Stimulated activated naive B cell treated with anti-CD40 and anti-IgM and Interleukin-4, amounts not matched to agents 10 μg/mL and 1 μg/mL and 100 μg/mL, for 72 hours (primary cell): ENCODE measurements at regions not wholly inside any gene's neighbourhood (a gene's known extent, or its start where the extent isn't known, plus 50 kb on each side); places are given as distances from the start of the nearest gene placed in this dataset.
A peak's percentile ranks its signal among the peaks of the same experiment; 100 is the strongest.

Experiments
- ATAC-seq, 2 donors: fragments of 150-1000 bp; cut with Tn5 transposase; replicated peaks; 2 replicates each; pipeline ENCODE4 v1.10.0; 2021; ENCODE audit warnings: moderate library complexity in 1 of 2
- DNase-seq: peaks from one replicate; pipeline ENCODE4 v3.0.0; 2021
- H3K27ac Mint-ChIP-seq: one replicate; pipeline ENCODE4 v1.8.0; 2022; ENCODE audit warnings: mild to moderate bottlenecking, mixed read lengths
- H3K27me3 Mint-ChIP-seq, 2 donors: one replicate each; pipeline ENCODE4 v1.8.0; 2022; ENCODE audit warnings: mixed read lengths in 2 of 2
- H3K36me3 Mint-ChIP-seq, 2 donors: one replicate each; pipeline ENCODE4 v1.8.0; 2022; ENCODE audit warnings: mixed read lengths in 2 of 2, mild to moderate bottlenecking in 1 of 2
- H3K4me1 Mint-ChIP-seq, 2 donors: one replicate each; pipeline ENCODE4 v1.8.0; 2022; ENCODE audit warnings: mixed read lengths in 2 of 2, mild to moderate bottlenecking in 1 of 2
- H3K4me3 Mint-ChIP-seq, 2 donors: one replicate each; pipeline ENCODE4 v1.8.0; 2022; ENCODE audit warnings: mild to moderate bottlenecking in 2 of 2, mixed read lengths in 2 of 2, moderate library complexity in 1 of 2
- H3K9me3 Mint-ChIP-seq, 2 donors: one replicate each; pipeline ENCODE4 v1.8.0; 2022; ENCODE audit warnings: mixed read lengths in 2 of 2, mild to moderate bottlenecking in 1 of 2

- H3K9me3 Mint-ChIP-seq: no peaks in the 10 kb centered on the region
- no peak for ATAC-seq
- no peak overlapping the region for H3K4me3 Mint-ChIP-seq
- H3K27ac Mint-ChIP-seq: no peak overlapping the region
- H3K27me3 Mint-ChIP-seq: peaks cover 0 to 10% of the 10 kb centered on the region in 2 donors
- no peaks in the 10 kb centered on the region for H3K36me3 Mint-ChIP-seq
- DNase-seq: no peak
- no peaks in the 10 kb centered on the region for H3K4me1 Mint-ChIP-seq
Measured at GRCh38 chr6:104531646-104532045, 328.1 kb downstream of the HACE1 start.

GRCh38 chr6:104527761-104528415 lies 331.8 kb downstream of the HACE1 start:
- DNase-seq: no peak
- Mint-ChIP-seq H3K9me3 (no peaks in the 10 kb centered on the region), H3K4me3 (no peak overlapping the region), H3K27ac (no peak overlapping the region), H3K27me3 (peaks cover 13 to 21% of the 10 kb centered on the region in 2 donors), H3K4me1 (peaks cover 1 to 5% of the 10 kb centered on the region in 2 donors), H3K36me3 (no peaks in the 10 kb centered on the region)
- ATAC-seq: no peak

GRCh38 chr6:104527311-104527710 lies 332.4 kb downstream of the HACE1 start:
- Mint-ChIP-seq H3K4me1 (peaks cover 1 to 5% of the 10 kb centered on the region in 2 donors), H3K27ac (no peak overlapping the region), H3K9me3 (no peaks in the 10 kb centered on the region), H3K4me3 (no peak overlapping the region), H3K27me3 (peaks cover 13 to 21% of the 10 kb centered on the region in 2 donors), H3K36me3 (no peaks in the 10 kb centered on the region)
- no peak for DNase-seq
- no peak for ATAC-seq

- no peak for ATAC-seq
- peaks cover 13 to 21% of the 10 kb centered on the region in 2 donors for H3K27me3 Mint-ChIP-seq
Measured at GRCh38 chr6:104526376-104526775, 333.3 kb downstream of the HACE1 start.

GRCh38 chr6:104525677-104526322 lies 333.9 kb downstream of the HACE1 start:
- H3K9me3 Mint-ChIP-seq: no peaks in the 10 kb centered on the region
- H3K4me3 Mint-ChIP-seq: peak overlapping the region; percentile 54 to 65

More at GRCh38 chr6:104526376-104526775, 333.3 kb downstream of the HACE1 start:
- Mint-ChIP-seq H3K4me1 (peaks cover 1 to 5% of the 10 kb centered on the region in 2 donors), H3K9me3 (no peaks in the 10 kb centered on the region), H3K27ac (no peak overlapping the region), H3K4me3 (no peak overlapping the region), H3K36me3 (no peaks in the 10 kb centered on the region)
- DNase-seq: no peak

GRCh38 chr6:104522533-104522932 lies 337.2 kb downstream of the HACE1 start:
- no peak for DNase-seq
- Mint-ChIP-seq H3K27ac (no peak overlapping the region), H3K27me3 (peaks cover 13 to 17% of the 10 kb centered on the region in 2 donors), H3K9me3 (no peaks in the 10 kb centered on the region), H3K36me3 (no peaks in the 10 kb centered on the region), H3K4me3 (no peak overlapping the region), H3K4me1 (peaks cover 1 to 5% of the 10 kb centered on the region in 2 donors)
- no peak for ATAC-seq

More at GRCh38 chr6:104525677-104526322, 333.9 kb downstream of the HACE1 start:
- no peak overlapping the region for H3K27ac Mint-ChIP-seq
- peaks cover 1 to 5% of the 10 kb centered on the region in 2 donors for H3K4me1 Mint-ChIP-seq
- H3K27me3 Mint-ChIP-seq: peaks cover 13 to 21% of the 10 kb centered on the region in 2 donors
- peak; percentile 92 to 93 for ATAC-seq
- DNase-seq: peak; percentile 54
- no peaks in the 10 kb centered on the region for H3K36me3 Mint-ChIP-seq

- no peaks in the 10 kb centered on the region for H3K36me3 Mint-ChIP-seq
- no peak for ATAC-seq
- no peaks in the 10 kb centered on the region for H3K9me3 Mint-ChIP-seq
- H3K4me3 Mint-ChIP-seq: no peak overlapping the region
- no peak for DNase-seq
- H3K27ac Mint-ChIP-seq: no peak overlapping the region
- peaks cover 1 to 5% of the 10 kb centered on the region in 2 donors for H3K4me1 Mint-ChIP-seq
- peaks cover 11 to 13% of the 10 kb centered on the region in 2 donors for H3K27me3 Mint-ChIP-seq
Measured at GRCh38 chr6:104521176-104521575, 338.5 kb downstream of the HACE1 start.

- DNase-seq (no peak), ATAC-seq (no peak)
- H3K9me3 Mint-ChIP-seq: no peaks in the 10 kb centered on the region
- H3K36me3 Mint-ChIP-seq: no peaks in the 10 kb centered on the region
- no peaks in the 10 kb centered on the region for H3K4me1 Mint-ChIP-seq
- H3K4me3 Mint-ChIP-seq: no peak overlapping the region
- no peak overlapping the region for H3K27ac Mint-ChIP-seq
- H3K27me3 Mint-ChIP-seq: peaks cover 4 to 7% of the 10 kb centered on the region in 2 donors
Measured at GRCh38 chr6:104519566-104519965, 340.2 kb downstream of the HACE1 start.

GRCh38 chr6:104509355-104509754 lies 350.4 kb downstream of the HACE1 start:
- no peak overlapping the region for H3K27ac Mint-ChIP-seq
- H3K9me3 Mint-ChIP-seq: no peaks in the 10 kb centered on the region
- H3K27me3 Mint-ChIP-seq: peaks cover 0 to 5% of the 10 kb centered on the region in 2 donors
- no peak overlapping the region for H3K4me3 Mint-ChIP-seq
- no peaks in the 10 kb centered on the region for H3K4me1 Mint-ChIP-seq
- no peaks in the 10 kb centered on the region for H3K36me3 Mint-ChIP-seq
- no peak for ATAC-seq
- no peak for DNase-seq

- no peak for DNase-seq
Measured at GRCh38 chr6:104506429-104506828, 353.3 kb downstream of the HACE1 start.

GRCh38 chr6:104505838-104506237 lies 353.9 kb downstream of the HACE1 start:
- ATAC-seq: no peak
- H3K36me3 Mint-ChIP-seq: no peaks in the 10 kb centered on the region
- H3K27ac Mint-ChIP-seq: no peak overlapping the region
- no peaks in the 10 kb centered on the region for H3K9me3 Mint-ChIP-seq
- H3K4me3 Mint-ChIP-seq: no peak overlapping the region
- peaks cover 0 to 5% of the 10 kb centered on the region in 2 donors for H3K27me3 Mint-ChIP-seq
- no peak for DNase-seq
- H3K4me1 Mint-ChIP-seq: no peaks in the 10 kb centered on the region

More at GRCh38 chr6:104506429-104506828, 353.3 kb downstream of the HACE1 start:
- no peak for ATAC-seq
- Mint-ChIP-seq H3K4me3 (no peak overlapping the region), H3K27me3 (peaks cover 0 to 5% of the 10 kb centered on the region in 2 donors), H3K36me3 (no peaks in the 10 kb centered on the region), H3K9me3 (no peaks in the 10 kb centered on the region), H3K27ac (no peak overlapping the region), H3K4me1 (no peaks in the 10 kb centered on the region)

GRCh38 chr6:104500265-104500664 lies 359.5 kb downstream of the HACE1 start:
- no peak for DNase-seq
- H3K4me1 Mint-ChIP-seq: no peaks in the 10 kb centered on the region
- H3K27ac Mint-ChIP-seq: no peak overlapping the region
- no peak for ATAC-seq
- no peaks in the 10 kb centered on the region for H3K27me3 Mint-ChIP-seq
- H3K36me3 Mint-ChIP-seq: no peaks in the 10 kb centered on the region
- H3K4me3 Mint-ChIP-seq: no peak overlapping the region
- no peaks in the 10 kb centered on the region for H3K9me3 Mint-ChIP-seq

GRCh38 chr6:104486035-104486434 lies 373.7 kb downstream of the HACE1 start:
- ATAC-seq (no peak), DNase-seq (no peak)
- Mint-ChIP-seq H3K4me3 (no peak overlapping the region), H3K36me3 (no peaks in the 10 kb centered on the region), H3K27me3 (no peaks in the 10 kb centered on the region), H3K27ac (no peak overlapping the region), H3K9me3 (no peaks in the 10 kb centered on the region), H3K4me1 (no peaks in the 10 kb centered on the region)

- Mint-ChIP-seq H3K4me1 (no peaks in the 10 kb centered on the region), H3K36me3 (no peaks in the 10 kb centered on the region), H3K27ac (no peak overlapping the region), H3K4me3 (no peak overlapping the region), H3K27me3 (no peaks in the 10 kb centered on the region), H3K9me3 (no peaks in the 10 kb centered on the region)
- DNase-seq (no peak), ATAC-seq (no peak)
Measured at GRCh38 chr6:104484626-104485025, 375.1 kb downstream of the HACE1 start.

- no peak for ATAC-seq
- H3K9me3 Mint-ChIP-seq: no peaks in the 10 kb centered on the region
- no peaks in the 10 kb centered on the region for H3K36me3 Mint-ChIP-seq
Measured at GRCh38 chr6:104484191-104484590, 375.5 kb downstream of the HACE1 start.

More at GRCh38 chr6:104484191-104484590, 375.5 kb downstream of the HACE1 start:
- Mint-ChIP-seq H3K4me1 (no peaks in the 10 kb centered on the region), H3K27me3 (no peaks in the 10 kb centered on the region), H3K27ac (no peak overlapping the region), H3K4me3 (no peak overlapping the region)
- no peak for DNase-seq
